HG03066 (cell line): ENCODE measurements at regions not wholly inside any gene's neighbourhood (a gene's known extent, or its start where the extent isn't known, plus 50 kb on each side); places are given as distances from the start of the nearest gene placed in this dataset.
"Not testable (repeated sequence)": the region's sequence is repeated elsewhere in the genome, so short reads cannot be mapped to it uniquely, and the experiment has no call there.

ENCODE experiments used
- ATAC-seq: cut with Tn5 transposase; IDR thresholded peaks from one replicate; pipeline ENCODE4 v1.9.1; 2021; ENCODE audit warnings: low read depth; ENCODE audit not compliant: unreplicated experiment

GRCh38 chr2:35495182-35495581 is 860.4 kb upstream of the CRIM1 start:
- ATAC-seq = no peak

GRCh38 chr2:35478121-35478520 is 877.5 kb upstream of the CRIM1 start:
- ATAC-seq = not testable (repeated sequence)

GRCh38 chr2:35468245-35468644 is 887.3 kb upstream of the CRIM1 start:
- ATAC-seq = no peak

- peak; percentile 42 for ATAC-seq
These were observed 891.6 kb upstream of the CRIM1 start for GRCh38 chr2:35463805-35464596.

- ATAC-seq = no peak
These were observed 893.2 kb upstream of the CRIM1 start for GRCh38 chr2:35462226-35462998.

- ATAC-seq = no peak
These were observed 894.2 kb upstream of the CRIM1 start for GRCh38 chr2:35461406-35461805.

- no peak for ATAC-seq
These were observed 900.5 kb upstream of the CRIM1 start for GRCh38 chr2:35454966-35455638.

GRCh38 chr2:35447821-35448220 is 907.8 kb upstream of the CRIM1 start:
- ATAC-seq = no peak

GRCh38 chr2:35447215-35447614 is 908.4 kb upstream of the CRIM1 start:
- no peak for ATAC-seq

GRCh38 chr2:35443087-35443486 is 912.5 kb upstream of the CRIM1 start:
- no peak for ATAC-seq

GRCh38 chr2:35441575-35441974 is 914.0 kb upstream of the CRIM1 start:
- ATAC-seq = not testable (repeated sequence)

GRCh38 chr2:35440308-35440707 is 915.3 kb upstream of the CRIM1 start:
- not testable (repeated sequence) for ATAC-seq

- not testable (repeated sequence) for ATAC-seq
These were observed 918.7 kb upstream of the CRIM1 start for GRCh38 chr2:35436893-35437292.

- ATAC-seq = peak; percentile 70
These were observed 927.0 kb upstream of the CRIM1 start for GRCh38 chr2:35428548-35428947.

- no peak for ATAC-seq
These were observed 934.1 kb upstream of the CRIM1 start for GRCh38 chr2:35421485-35421884.

GRCh38 chr2:35417293-35417692 is 938.3 kb upstream of the CRIM1 start:
- no peak for ATAC-seq

- ATAC-seq = no peak
These were observed 939.0 kb upstream of the CRIM1 start for GRCh38 chr2:35416391-35417140.

- ATAC-seq = no peak
These were observed 939.6 kb upstream of the CRIM1 start for GRCh38 chr2:35415942-35416341.

GRCh38 chr2:35415282-35415681 is 940.3 kb upstream of the CRIM1 start:
- no peak for ATAC-seq

- peak; percentile 81 for ATAC-seq
These were observed 945.0 kb upstream of the CRIM1 start for GRCh38 chr2:35410431-35411061.
